GM23248 (cell line): ENCODE measurements at regions not wholly inside any gene's neighbourhood (a gene's known extent, or its start where the extent isn't known, plus 50 kb on each side); places are given as distances from the start of the nearest gene placed in this dataset.

Experiments
- EZH2 ChIP-seq: fragments of 200-600 bp; sonication (generic); IDR thresholded peaks from 2 replicates; pipeline ENCODE4 v1.6.1; 2018; ENCODE audit warnings: antibody characterized with exemption, mild to moderate bottlenecking; ENCODE audit not compliant: insufficient read depth, poor library complexity, severe bottlenecking
- EZH2phosphoT487 ChIP-seq: fragments of 200-600 bp; sonication (generic); IDR thresholded peaks from 2 replicates; pipeline ENCODE4 v1.6.1; 2018; ENCODE audit warnings: antibody characterized with exemption, moderate library complexity, mild to moderate bottlenecking, low read depth; ENCODE audit not compliant: insufficient read depth

DNA sequence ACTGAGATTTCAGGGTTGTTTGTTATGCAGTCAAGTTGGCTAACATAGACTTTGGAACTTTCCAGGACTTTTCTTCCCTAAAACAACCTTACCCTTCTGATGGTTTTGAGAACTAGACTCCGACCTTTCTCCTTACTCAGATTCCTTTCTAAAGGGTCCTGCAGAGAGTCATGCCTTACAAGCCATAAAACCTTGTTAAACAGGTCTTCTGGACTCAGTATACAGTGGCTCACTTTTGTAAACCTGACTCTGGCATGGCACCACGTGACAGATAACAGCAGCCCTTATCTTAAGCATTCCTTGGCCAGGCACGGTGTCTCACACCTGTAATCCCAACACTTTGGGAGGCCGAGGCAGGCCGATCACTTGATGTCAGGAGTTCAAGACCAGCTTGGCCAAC lies 253.2 kb upstream of the RAB6C start:
- TF ChIP-seq EZH2phosphoT487 (no peak), EZH2 (no peak)
